ENCODE measurements at regions not wholly inside any gene's neighbourhood (a gene's known extent, or its start where the extent isn't known, plus 50 kb on each side); places are given as distances from the start of the nearest gene placed in this dataset.

GRCh38 chr6:104537872-104538271, 321.8 kb downstream of the HACE1 start (continued):
- TF ChIP-seq POLR2AphosphoS5 (IDR thresholded peaks at IDR 0.05; ENCODE audit: low read depth, low read length) (no peak), JUND (IDR thresholded peaks at IDR 0.05) (no peak), EZH2phosphoT487 (IDR thresholded peaks at IDR 0.05; ENCODE audit: borderline replicate concordance, low read depth) (no peak), NRF1 (IDR thresholded peaks at IDR 0.05; ENCODE audit: low read depth, low read length) (no peak), USF1 (IDR thresholded peaks at IDR 0.05; ENCODE audit: borderline replicate concordance, low read depth) (no peak), FOXJ3 (CRISPR knock-in tag; IDR thresholded peaks at IDR 0.05) (no peak), TEAD4 (IDR thresholded peaks at IDR 0.05; ENCODE audit: borderline replicate concordance, insufficient read depth) (no peak)

- no peaks in the 10 kb centered on the region for H3K79me2 ChIP-seq (ENCODE audit: insufficient read depth)
- H3K9me3 ChIP-seq = no peaks in the 10 kb centered on the region
- H3K36me3 ChIP-seq (replicated peaks in 1 of 2; ENCODE audit: control insufficient read depth in 1 of 2, insufficient read depth in 2 of 2, low read length in 1 of 2) = no peaks in the 10 kb centered on the region
- no peak overlapping the region for H2AFZ ChIP-seq (ENCODE audit: low read depth)
- 11% methylated on average over 1 of the region's 1 CpG for WGBS (ENCODE audit: low lambda C conversion rate)
- H3F3A ChIP-seq (replicated peaks; ENCODE audit: insufficient read depth) = peaks cover 4% of the 10 kb centered on the region
- no peak overlapping the region for H3K9ac ChIP-seq
- no peak overlapping the region for H3K4me3 ChIP-seq (ENCODE audit: low read depth in 2 of 2, low read length in 1 of 2)
- no peaks in the 10 kb centered on the region for H4K20me1 ChIP-seq (ENCODE audit: insufficient read depth)
- no peak for DNase-seq
- peak overlapping the region; percentile 3 to 57; a peak in 3 of 4 replicates for H3K27ac ChIP-seq (ENCODE audit: low read depth in 2 of 2, low read length in 1 of 2)
- no peak overlapping the region for H3K4me2 ChIP-seq
- H3K9me2 ChIP-seq = no peaks in the 10 kb centered on the region
- CTCF ChIA-PET = interaction anchor here (4.3 kb wide), 1 partner anchor 11 kb away, joined by 29 read pairs; no protein-coding TSS in a partner anchor
- H3K4me1 ChIP-seq (ENCODE audit: control insufficient read depth in 1 of 2, insufficient read depth in 2 of 2, low read depth in 1 of 2, low read length in 1 of 2) = 0 out of 4 replicates have a peak, but pooled peaks cover 0 to 3% of the 10 kb centered on the region in 2 experiments
- POLR2A ChIA-PET = no interaction called here
- H3K27me3 ChIP-seq (ENCODE audit: insufficient read depth) = no peaks in the 10 kb centered on the region
- TF ChIP-seq JUND (IDR thresholded peaks at IDR 0.05) (no peak), MXI1 (IDR thresholded peaks at IDR 0.05; ENCODE audit: low read depth, low read length) (no peak), IRF3 (IDR thresholded peaks at IDR 0.05; ENCODE audit: low read depth, low read length) (no peak), NFIC (IDR thresholded peaks at IDR 0.05; ENCODE audit: borderline replicate concordance) (no peak), YY1 (IDR thresholded peaks at IDR 0.05; ENCODE audit: low read depth) (no peak), FOXM1 (IDR thresholded peaks at IDR 0.05; ENCODE audit: low read depth) (no peak), RCOR1 (IDR thresholded peaks at IDR 0.05; ENCODE audit: low read length) (no peak), EP300 (IDR thresholded peaks at IDR 0.05; ENCODE audit: borderline replicate concordance in 1 of 2, low read depth in 1 of 2, low read length in 1 of 2) (peak in 1 of 2 experiments; percentile 18; a peak in 1 of 4 replicates), NRF1 (IDR thresholded peaks at IDR 0.05; ENCODE audit: low read depth, low read length) (no peak), POLR2AphosphoS5 (IDR thresholded peaks at IDR 0.05; ENCODE audit: low read depth, low read length) (no peak), FOXJ3 (CRISPR knock-in tag; IDR thresholded peaks at IDR 0.05) (no peak), RFX5 (IDR thresholded peaks at IDR 0.05; ENCODE audit: low read length) (no peak), USF2 (IDR thresholded peaks at IDR 0.05; ENCODE audit: borderline replicate concordance, low read depth, low read length) (no peak), TEAD4 (IDR thresholded peaks at IDR 0.05; ENCODE audit: borderline replicate concordance, insufficient read depth) (no peak), RAD21 (IDR thresholded peaks at IDR 0.05; ENCODE audit: low read length) (no peak), SMC3 (IDR thresholded peaks at IDR 0.05; ENCODE audit: low read depth, low read length) (no peak), TCF12 (IDR thresholded peaks at IDR 0.05) (0 out of 2 replicates have a peak, but pooled peaks have one; percentile 9), RXRA (IDR thresholded peaks at IDR 0.05; ENCODE audit: borderline replicate concordance, low read depth) (no peak), SIN3A (IDR thresholded peaks at IDR 0.05; ENCODE audit: borderline replicate concordance, low read depth, low read length) (no peak), REST (IDR thresholded peaks at IDR 0.05; ENCODE audit: low read depth, low read length) (no peak), CTCF (IDR thresholded peaks at IDR 0.05) (no peak), EZH2phosphoT487 (IDR thresholded peaks at IDR 0.05; ENCODE audit: borderline replicate concordance, low read depth) (no peak)
Measured at GRCh38 chr6:104537180-104537579, 322.5 kb downstream of the HACE1 start.
